GM21717 (cell line): ENCODE measurements at regions not wholly inside any gene's neighbourhood (a gene's known extent, or its start where the extent isn't known, plus 50 kb on each side); places are given as distances from the start of the nearest gene placed in this dataset.
"Not testable (repeated sequence)": the region's sequence is repeated elsewhere in the genome, so short reads cannot be mapped to it uniquely, and the experiment has no call there.

Experiments
- ATAC-seq: cut with Tn5 transposase; IDR thresholded peaks from one replicate; pipeline ENCODE4 v1.9.1; 2021; ENCODE audit warnings: mild to moderate bottlenecking, moderate library complexity; ENCODE audit not compliant: unreplicated experiment

DNA sequence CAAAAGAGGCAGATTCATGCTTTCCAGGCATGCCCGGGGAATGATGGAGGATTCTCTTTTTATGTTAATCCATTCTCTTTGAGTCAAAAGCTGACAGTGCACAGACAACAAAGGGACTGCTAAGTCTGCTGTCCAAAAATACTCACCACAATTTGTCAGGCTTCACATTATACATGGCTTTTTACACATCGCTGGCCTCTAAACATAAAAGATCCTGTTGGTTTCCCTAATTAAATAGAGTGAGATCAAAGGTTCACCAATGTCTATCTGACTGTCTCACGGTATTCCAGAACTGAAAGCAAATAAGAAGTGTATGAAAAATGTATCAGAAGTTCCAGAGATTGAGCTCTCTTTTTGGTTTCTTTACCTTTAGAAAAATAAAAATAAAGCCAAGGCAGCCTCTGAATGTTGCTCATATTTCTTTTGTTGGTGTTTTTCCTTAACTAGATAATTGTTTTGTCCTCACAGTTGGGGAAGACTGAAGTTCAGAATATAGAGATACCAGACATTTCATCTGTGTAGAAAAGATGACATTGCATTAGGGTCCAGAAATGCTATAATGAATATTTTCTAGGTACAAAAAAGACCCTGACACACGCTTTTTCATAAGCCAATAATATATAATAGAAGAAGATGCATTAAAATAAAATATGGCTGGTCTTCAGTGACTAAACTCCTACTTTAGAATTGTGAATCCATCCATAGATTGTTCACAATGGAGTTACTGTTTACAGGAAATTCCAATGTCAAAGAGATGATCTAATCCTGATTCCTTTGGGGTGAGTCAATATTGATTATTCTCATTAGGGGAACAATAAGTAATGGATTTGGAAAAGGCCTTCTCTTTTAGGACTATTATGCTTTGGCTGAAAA lies 688.2 kb upstream of the CDH6 start:
- ATAC-seq, result no peak

GRCh38 chr5:30502277-30502676 lies 691.2 kb upstream of the CDH6 start:
- ATAC-seq, result no peak

GRCh38 chr5:30501065-30501464 lies 692.4 kb upstream of the CDH6 start:
- ATAC-seq, result no peak

DNA sequence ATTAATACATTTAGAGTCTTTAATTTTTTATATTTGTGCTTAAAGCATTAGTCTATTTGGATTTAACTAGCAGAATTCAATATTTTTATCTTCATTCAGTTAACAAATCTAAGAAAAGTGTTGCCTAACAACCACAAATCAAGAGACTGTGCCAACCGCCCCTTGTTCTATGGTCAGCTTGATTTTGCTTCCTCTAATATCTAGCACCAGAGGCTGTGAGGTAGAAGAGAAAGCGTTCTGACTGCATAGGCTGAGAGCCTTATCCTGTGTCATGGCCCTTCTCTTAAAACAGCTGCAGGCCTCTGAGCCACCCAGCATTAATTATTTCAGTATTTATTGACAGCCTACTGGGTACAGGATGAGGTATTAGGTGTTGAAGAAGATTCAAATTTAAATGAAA lies 693.0 kb upstream of the CDH6 start:
- ATAC-seq, result no peak

DNA sequence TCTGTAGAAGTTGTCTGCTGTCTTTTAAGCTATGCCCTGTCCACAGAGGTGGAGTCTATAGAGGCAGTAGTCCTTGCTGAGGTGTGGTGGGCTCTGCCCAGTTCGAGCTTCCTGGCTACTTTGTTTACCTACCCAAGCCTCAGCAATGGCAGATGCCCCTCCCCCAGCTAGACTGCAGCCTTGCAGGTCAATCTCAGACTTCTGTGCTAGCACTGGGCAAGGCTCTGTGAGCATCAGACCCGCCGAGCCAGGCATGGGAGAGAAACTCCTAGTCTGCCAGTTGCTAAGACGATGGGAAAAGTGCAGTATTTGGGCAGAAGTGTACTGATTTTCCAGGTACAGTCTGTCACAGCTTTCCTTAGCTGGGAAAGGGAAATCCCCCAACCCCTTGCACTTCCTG lies 694.1 kb upstream of the CDH6 start:
- no peak for ATAC-seq

DNA sequence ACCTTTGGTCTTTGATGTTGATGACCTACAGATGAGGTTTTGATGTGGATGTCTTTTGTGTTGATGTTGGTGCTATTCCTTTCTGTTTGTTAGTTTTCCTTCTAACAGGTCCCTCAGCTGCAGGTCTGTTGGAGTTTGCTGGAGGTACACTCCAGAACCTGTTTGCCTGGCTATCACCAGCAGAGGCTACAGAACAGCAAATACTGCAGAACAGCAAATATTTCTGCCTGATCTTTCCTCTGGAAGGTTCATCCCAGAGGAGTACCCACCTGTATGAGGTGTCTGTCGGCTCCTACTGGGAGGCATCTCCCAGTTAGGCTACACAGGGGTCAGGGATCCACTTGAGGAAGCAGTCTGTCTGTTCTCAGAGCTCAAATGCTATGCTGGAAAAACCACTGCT lies 694.5 kb upstream of the CDH6 start:
- ATAC-seq, result no peak

DNA sequence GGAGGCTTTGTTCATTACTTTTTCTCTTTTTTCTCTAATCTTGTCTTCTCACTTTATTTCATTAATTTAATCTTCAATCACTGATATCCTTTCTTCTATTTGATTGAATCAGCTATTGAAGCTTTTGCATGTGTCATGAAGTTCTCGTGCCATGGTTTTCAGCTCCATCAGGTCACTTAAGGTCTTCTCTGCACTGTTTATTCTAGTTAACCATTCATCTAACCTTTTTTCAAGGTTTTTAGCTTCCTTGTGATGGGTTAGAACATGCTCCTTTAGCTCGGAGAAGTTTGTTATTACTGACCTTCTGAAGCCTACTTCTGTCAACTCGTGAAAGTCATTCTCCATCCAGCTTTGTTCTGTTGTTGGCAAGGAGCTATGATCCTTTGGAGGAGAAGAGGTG lies 695.0 kb upstream of the CDH6 start:
- ATAC-seq, result not testable (repeated sequence)

DNA sequence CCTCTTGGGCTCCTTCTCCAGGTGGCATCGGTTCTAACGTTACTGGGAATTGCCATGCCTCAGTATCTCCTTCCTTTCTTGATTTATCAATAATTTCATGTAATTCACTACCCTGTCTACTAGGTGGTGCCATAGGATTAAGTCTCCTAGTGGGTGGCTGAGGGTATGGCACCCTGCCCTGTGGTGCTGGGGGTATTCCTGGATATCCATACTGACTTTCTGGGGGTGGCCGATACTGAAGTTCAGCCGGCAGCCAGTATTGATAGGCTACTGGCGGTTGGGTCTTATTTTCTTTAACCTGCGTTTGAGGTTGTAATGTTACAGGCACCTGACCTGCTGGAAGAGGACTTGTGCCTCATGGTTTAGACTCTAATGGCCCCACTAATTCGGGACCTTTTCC lies 699.4 kb upstream of the CDH6 start:
- not testable (repeated sequence) for ATAC-seq

- ATAC-seq, result no peak
Observed at GRCh38 chr5:30479104-30479503, 714.4 kb upstream of the CDH6 start.

DNA sequence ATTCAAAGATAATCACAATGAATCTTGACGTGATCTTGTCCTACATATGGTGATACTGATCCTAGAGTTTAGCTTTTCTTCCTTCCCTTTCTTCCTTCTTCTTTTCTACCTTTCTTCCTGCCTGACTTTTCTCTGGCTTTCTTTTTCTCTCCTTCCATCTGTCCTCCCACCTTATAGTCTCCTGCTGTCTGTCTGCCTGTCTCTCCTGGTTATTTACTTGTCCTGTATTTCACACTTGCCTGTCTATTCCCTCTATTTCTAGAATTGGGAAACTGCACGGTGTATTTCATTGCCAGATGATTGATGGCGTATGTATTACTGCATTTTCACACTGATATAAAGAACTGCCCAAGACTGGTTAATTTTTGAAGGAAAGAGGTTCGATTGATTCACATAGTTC lies 718.1 kb upstream of the CDH6 start:
- no peak for ATAC-seq

DNA sequence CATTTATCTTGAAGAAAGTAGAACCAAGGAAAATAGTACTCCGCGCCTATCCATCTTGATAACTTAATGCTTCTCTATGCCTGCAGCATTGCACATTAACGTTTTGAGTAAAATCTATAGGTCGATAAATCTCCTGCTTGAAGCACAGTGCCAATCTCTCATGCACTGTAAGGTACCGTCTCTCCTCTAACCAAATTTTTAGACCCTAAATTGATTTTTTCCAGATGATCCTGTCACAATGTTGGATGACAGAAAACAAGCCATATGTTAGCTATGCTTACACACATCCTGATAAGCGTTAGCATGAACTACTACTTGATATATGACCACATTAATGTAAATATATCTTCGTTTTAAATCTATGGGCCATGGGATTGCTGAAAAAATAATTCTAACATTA lies 723.8 kb upstream of the CDH6 start:
- no peak for ATAC-seq

GRCh38 chr5:30458681-30459080 lies 734.8 kb upstream of the CDH6 start:
- ATAC-seq, result no peak

GRCh38 chr5:30455484-30455883 lies 738.0 kb upstream of the CDH6 start:
- not testable (repeated sequence) for ATAC-seq

GRCh38 chr5:30453168-30453567 lies 740.3 kb upstream of the CDH6 start:
- no peak for ATAC-seq

DNA sequence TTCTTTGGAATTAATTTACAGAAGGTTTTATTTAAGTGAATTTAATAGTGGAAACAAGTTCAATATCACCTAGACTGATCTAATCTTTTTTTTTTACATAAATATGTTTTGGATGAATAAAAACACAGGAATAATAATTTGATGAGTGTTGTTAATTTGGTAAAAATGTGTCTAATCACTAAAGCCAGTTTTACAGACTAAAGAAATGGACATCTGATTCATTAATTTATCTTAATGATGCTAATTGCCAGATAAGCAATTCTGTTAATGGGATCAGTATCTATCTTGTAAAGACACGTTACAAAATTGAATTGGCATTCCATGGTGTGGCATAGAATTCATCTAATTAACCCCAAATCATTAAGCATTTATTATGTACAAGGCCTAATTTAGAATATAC lies 743.3 kb upstream of the CDH6 start:
- ATAC-seq, result no peak

- ATAC-seq, result no peak
Observed at GRCh38 chr5:30447431-30447830, 746.1 kb upstream of the CDH6 start.

DNA sequence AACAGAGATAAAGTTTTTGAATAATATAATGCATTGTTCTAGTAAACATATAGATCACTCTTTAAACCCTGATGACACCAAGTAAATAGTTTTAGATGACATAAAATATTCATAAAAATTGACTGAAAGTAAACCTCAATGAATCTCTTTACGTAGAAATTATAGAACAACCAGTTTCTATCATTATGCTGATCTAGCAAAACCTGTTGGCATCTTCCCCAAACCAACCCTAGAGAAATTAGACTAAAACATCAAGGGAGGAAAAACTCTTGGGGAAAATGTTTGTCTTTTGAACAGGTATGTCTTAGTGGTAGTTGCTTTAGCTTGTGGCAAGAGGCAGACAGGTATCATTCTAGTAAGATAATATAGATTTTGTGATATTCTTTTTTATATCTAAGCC lies 747.0 kb upstream of the CDH6 start:
- no peak for ATAC-seq

GRCh38 chr5:30438785-30439184 lies 754.7 kb upstream of the CDH6 start:
- ATAC-seq, result no peak

- no peak for ATAC-seq
Observed at GRCh38 chr5:30436691-30437090, 756.8 kb upstream of the CDH6 start.

- not testable (repeated sequence) for ATAC-seq
Observed at GRCh38 chr5:30428866-30429407, 764.5 kb upstream of the CDH6 start.

DNA sequence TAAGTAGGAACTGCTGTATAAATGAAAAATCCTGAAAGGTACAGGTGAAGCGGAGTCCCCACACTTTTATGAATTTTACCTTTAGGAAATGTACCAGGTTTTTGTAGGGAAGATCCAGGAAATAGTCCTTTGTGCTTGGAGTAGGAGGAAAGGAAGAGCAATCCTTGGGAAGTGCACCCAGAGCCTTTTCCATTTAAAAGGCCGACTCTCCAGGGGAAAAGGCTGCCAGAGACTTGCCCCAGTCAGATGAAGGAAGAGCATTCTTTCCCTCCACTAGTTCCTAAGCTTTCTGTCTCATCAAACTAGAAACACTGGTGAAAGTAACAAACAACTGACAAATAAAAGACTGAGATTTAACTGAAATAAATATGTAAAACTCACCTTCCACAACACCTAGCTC lies 779.4 kb upstream of the CDH6 start:
- no peak for ATAC-seq

- ATAC-seq, result no peak
Observed at GRCh38 chr5:30413540-30413939, 779.9 kb upstream of the CDH6 start.

- ATAC-seq, result no peak
Observed at GRCh38 chr5:30405821-30406220, 787.7 kb upstream of the CDH6 start.
